IMR-90 (cell line): ENCODE measurements at regions not wholly inside any gene's neighbourhood (a gene's known extent, or its start where the extent isn't known, plus 50 kb on each side); places are given as distances from the start of the nearest gene placed in this dataset.
A peak's percentile ranks its signal among the peaks of the same experiment; 100 is the strongest.

ENCODE experiments used
- ATAC-seq: fragments of 200-7000 bp; cut with Tn5 transposase; 2 replicates; pipeline ENCODE4 v1.9.1; 2020; ENCODE audit warnings: low read depth, mild to moderate bottlenecking, moderate library complexity
- BruUV-seq: library from RNA; stranded (reverse); fragments of 400-500 nt; replicated peaks from 2 replicates; lab custom pipeline; 2021; lab: Mats Ljungman, UMichigan
- CTCF ChIA-PET: fragments of 300-600 bp; formaldehyde crosslinking; extraction: SDS; loops from one replicate; lab custom pipeline; 2021; ENCODE audit warnings: antibody characterized with exemption; lab: Yijun Ruan, JAX
- POLR2A ChIA-PET: fragments of 300-600 bp; sonication (Branson Sonifier 250); formaldehyde crosslinking; loops from one replicate; lab custom pipeline; 2022; ENCODE audit warnings: antibody characterized with exemption; ENCODE audit not compliant: unreplicated experiment; lab: Charles Lee
- DNase-seq: peaks from one replicate; pipeline ENCODE4 v3.0.0; 2013
- H2AFZ ChIP-seq: replicated peaks from 2 replicates; pipeline ENCODE3; 2013; ENCODE audit warnings: low read length, mild to moderate bottlenecking; ENCODE audit not compliant: poor library complexity
- H2AK5ac ChIP-seq: 2 replicates; pipeline ENCODE4 v1.6.1; 2013; ENCODE audit warnings: low read depth, low read length, inconsistent platforms
- H2AK9ac ChIP-seq: replicated peaks from 2 replicates; pipeline ENCODE3; 2013; ENCODE audit warnings: mild to moderate bottlenecking, low read depth, low read length, moderate library complexity; ENCODE audit not compliant: poor library complexity
- H2BK120ac ChIP-seq: 2 replicates; pipeline ENCODE4 v1.6.1; 2013; ENCODE audit warnings: low read depth, low read length, inconsistent platforms
- H2BK15ac ChIP-seq: 3 replicates; pipeline ENCODE4 v1.6.1; 2013; ENCODE audit warnings: low read depth, low read length, inconsistent platforms
- H2BK20ac ChIP-seq: 2 replicates; pipeline ENCODE4 v1.6.1; 2013; ENCODE audit warnings: low read depth, mild to moderate bottlenecking, inconsistent platforms, low read length, moderate library complexity
- H2BK5ac ChIP-seq: 2 replicates; pipeline ENCODE4 v1.6.1; 2013; ENCODE audit warnings: mild to moderate bottlenecking, low read depth, low read length, inconsistent platforms; ENCODE audit not compliant: poor library complexity, severe bottlenecking
- H3K14ac ChIP-seq: replicated peaks from 2 replicates; pipeline ENCODE4 v1.6.1; 2013; ENCODE audit warnings: low read depth, low read length, inconsistent platforms
- H3K18ac ChIP-seq: 2 replicates; pipeline ENCODE4 v1.6.1; 2013; ENCODE audit warnings: low read depth, low read length, control low read depth
- H3K23ac ChIP-seq: 2 replicates; pipeline ENCODE4 v1.6.1; 2013; ENCODE audit warnings: low read depth, low read length, inconsistent platforms
- H3K27ac ChIP-seq: 2 replicates; pipeline ENCODE4 v1.5.1; 2013; ENCODE audit warnings: mild to moderate bottlenecking, control low read depth, low read length; ENCODE audit not compliant: insufficient read depth
- H3K27me3 ChIP-seq: 2 replicates; pipeline ENCODE4 v1.6.1; 2013; ENCODE audit warnings: low read length; ENCODE audit not compliant: control insufficient read depth, insufficient read depth
- H3K36me3 ChIP-seq: 2 replicates; pipeline ENCODE4 v1.6.1; 2013; ENCODE audit warnings: low read length, mixed read lengths; ENCODE audit not compliant: control insufficient read depth, insufficient read depth
- H3K4ac ChIP-seq: 2 replicates; pipeline ENCODE4 v1.6.1; 2013; ENCODE audit warnings: low read depth, low read length, inconsistent platforms
- H3K4me1 ChIP-seq: 2 replicates; pipeline ENCODE4 v1.6.1; 2013; ENCODE audit warnings: low read length, mixed read lengths; ENCODE audit not compliant: control insufficient read depth, insufficient read depth
- H3K4me2 ChIP-seq: 2 replicates; pipeline ENCODE4 v1.6.1; 2013; ENCODE audit warnings: low read depth, mild to moderate bottlenecking, control low read depth, low read length, moderate library complexity
- H3K4me3 ChIP-seq: 2 replicates; pipeline ENCODE4 v1.5.1; 2013; ENCODE audit warnings: low read depth, mild to moderate bottlenecking, control low read depth, low read length, moderate library complexity; ENCODE audit not compliant: insufficient read depth
- H3K56ac ChIP-seq: 2 replicates; pipeline ENCODE4 v1.6.1; 2013; ENCODE audit warnings: low read length, inconsistent platforms; ENCODE audit not compliant: insufficient read depth; ENCODE audit errors: extremely low read depth
- H3K79me1 ChIP-seq, 2 experiments: 2 replicates each; pipeline ENCODE4 v1.6.1; 2013; ENCODE audit warnings: low read length in 2 of 2, inconsistent platforms in 1 of 2, low read depth in 1 of 2
- H3K9ac ChIP-seq: 2 replicates; pipeline ENCODE4 v1.6.1; 2013; ENCODE audit warnings: low read depth, low read length, control low read depth
- H3K9me1 ChIP-seq: 2 replicates; pipeline ENCODE4 v1.6.1; 2013; ENCODE audit warnings: low read length, inconsistent platforms; ENCODE audit not compliant: insufficient read depth
- H3K9me3 ChIP-seq: 2 replicates; pipeline ENCODE4 v1.6.1; 2013; ENCODE audit warnings: low read length; ENCODE audit not compliant: control insufficient read depth, insufficient read depth
- H4K20me1 ChIP-seq: 2 replicates; pipeline ENCODE4 v1.6.1; 2013; ENCODE audit warnings: low read length, inconsistent platforms; ENCODE audit not compliant: insufficient read depth
- H4K5ac ChIP-seq: 2 replicates; pipeline ENCODE4 v1.6.1; 2013; ENCODE audit warnings: mild to moderate bottlenecking, low read depth, low read length, control low read depth
- H4K8ac ChIP-seq, 2 experiments: 2 replicates each; pipeline ENCODE4 v1.6.1; 2013; ENCODE audit warnings: low read depth in 2 of 2, low read length in 2 of 2, control low read depth in 1 of 2, inconsistent platforms in 1 of 2
- H4K91ac ChIP-seq: 2 replicates; pipeline ENCODE4 v1.6.1; 2013; ENCODE audit warnings: low read depth, low read length, inconsistent platforms; ENCODE audit not compliant: insufficient read depth
- BHLHE40 ChIP-seq: fragments of 150-350 bp; IDR thresholded peaks from 2 replicates; pipeline ENCODE4 v1.6.1; 2016; ENCODE audit warnings: mild to moderate bottlenecking, low read depth, low read length
- CEBPB ChIP-seq: IDR thresholded peaks from 2 replicates; pipeline ENCODE4 v1.6.1; 2012; ENCODE audit warnings: low read depth, low read length, improper control_type of control experiment
- CHD1 ChIP-seq: IDR thresholded peaks from 2 replicates; pipeline ENCODE4 v1.6.1; 2012; ENCODE audit warnings: low read depth, low read length, improper control_type of control experiment
- ELK1 ChIP-seq: fragments of 150-350 bp; IDR thresholded peaks from 2 replicates; pipeline ENCODE4 v1.6.1; 2016; ENCODE audit warnings: low read depth, mild to moderate bottlenecking, low read length, moderate library complexity, borderline replicate concordance
- FOS ChIP-seq: fragments of 150-350 bp; IDR thresholded peaks from 2 replicates; pipeline ENCODE4 v1.6.1; 2016; ENCODE audit warnings: low read depth, low read length
- MAFK ChIP-seq: IDR thresholded peaks from 2 replicates; pipeline ENCODE4 v1.6.1; 2012; ENCODE audit warnings: low read depth, low read length, improper control_type of control experiment
- MAZ ChIP-seq: IDR thresholded peaks from 2 replicates; pipeline ENCODE4 v1.6.1; 2012; ENCODE audit warnings: low read depth, mild to moderate bottlenecking, low read length, improper control_type of control experiment, moderate library complexity, borderline replicate concordance
- NFE2L2 ChIP-seq: fragments of 150-350 bp; IDR thresholded peaks from 2 replicates; pipeline ENCODE4 v1.6.1; 2016; ENCODE audit warnings: low read depth, mild to moderate bottlenecking, low read length
- POLR2A ChIP-seq: IDR thresholded peaks from 2 replicates; pipeline ENCODE4 v1.6.1; 2012; ENCODE audit warnings: mild to moderate bottlenecking, low read depth, low read length
- RAD21 ChIP-seq: IDR thresholded peaks from 2 replicates; pipeline ENCODE4 v1.6.1; 2012; ENCODE audit warnings: low read length, improper control_type of control experiment
- RCOR1 ChIP-seq: IDR thresholded peaks from 2 replicates; pipeline ENCODE4 v1.6.1; 2012; ENCODE audit warnings: mild to moderate bottlenecking, low read length, improper control_type of control experiment; ENCODE audit not compliant: insufficient replicate concordance
- SMC3 ChIP-seq: fragments of 150-350 bp; IDR thresholded peaks from 2 replicates; pipeline ENCODE4 v1.6.1; 2016; ENCODE audit warnings: low read depth, mild to moderate bottlenecking, antibody characterized with exemption, low read length, moderate library complexity
- WGBS, 2 experiments: methylation state at CpG; one replicate each; pipeline versions ENCODE4 v1.1.5 to v1.1.7; 2013; ENCODE audit warnings: missing lambda C conversion rate in 2 of 2; ENCODE audit not compliant: insufficient read length in 1 of 2; ENCODE audit errors: extremely low coverage in 2 of 2; 5-methylcytosine and 5-hydroxymethylcytosine counted together
- dilution Hi-C: fragments of 300-500 bp; cut with HindIII; formaldehyde crosslinking; loops from one replicate; pipeline ENCODE4 v1.14.3; 2018; ENCODE audit warnings: low sequenced_read_pairs; ENCODE audit not compliant: unreplicated experiment
- in situ Hi-C: fragments of 300-500 bp; cut with MboI; formaldehyde crosslinking; loops from 3 replicates; pipeline ENCODE4 v1.14.3; 2019; ENCODE audit warnings: low sequenced_read_pairs, inconsistent platforms, mixed read lengths
- intact Hi-C: fragments of 100-400 bp; cut with micrococcal nuclease; formaldehyde crosslinking; loops from 2 replicates; pipeline ENCODE4 v1.10.0; 2022

DNA sequence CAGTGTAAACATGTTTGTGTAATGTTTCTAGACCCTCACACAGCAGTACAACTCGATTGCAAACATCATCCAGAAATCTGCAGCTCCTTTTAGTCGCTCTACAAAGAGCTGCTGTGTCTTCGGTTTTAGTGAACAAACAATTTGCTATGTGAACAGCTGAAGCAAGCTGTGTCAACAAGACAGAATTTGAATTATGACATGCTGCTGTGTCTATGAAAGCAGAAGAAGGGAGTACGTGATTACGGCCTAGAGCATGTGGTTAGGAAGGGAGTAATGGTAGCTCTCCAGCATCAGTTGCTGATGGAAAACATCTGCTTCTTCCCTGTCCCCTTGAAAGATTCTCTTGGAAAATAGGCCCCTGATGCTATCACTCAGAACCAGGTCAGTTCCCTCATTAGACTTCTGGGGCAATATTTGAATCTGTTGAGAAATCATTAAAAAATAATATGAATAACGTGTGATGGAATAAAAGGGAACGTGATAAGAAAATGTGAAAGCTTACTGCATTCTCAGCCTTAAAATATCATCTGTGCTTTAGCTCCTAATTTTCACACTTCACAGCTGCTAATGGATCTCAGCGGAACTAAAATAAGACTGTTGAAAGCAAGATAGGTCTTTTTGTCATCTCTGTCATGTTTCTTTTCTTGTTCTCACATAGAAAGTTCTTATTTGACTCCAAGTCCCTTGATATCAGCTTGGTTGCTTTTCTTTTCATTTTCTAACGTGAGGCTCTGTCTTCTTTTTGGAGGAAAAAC, 891.5 kb downstream of the ROBO2 start:
- no peak overlapping the region for H2BK20ac ChIP-seq
- H2AK9ac ChIP-seq, result no peak overlapping the region
- H3K23ac ChIP-seq, result no peak overlapping the region
- no peak overlapping the region for H3K9ac ChIP-seq
- intact Hi-C loops, result no loop called here
- no peak overlapping the region for H2AK5ac ChIP-seq
- no peak overlapping the region for H2BK120ac ChIP-seq
- BruUV-seq, result no TSS peak
- H3K4me3 ChIP-seq, result no peak overlapping the region
- H4K91ac ChIP-seq, result no peak overlapping the region
- no peak overlapping the region for H2BK15ac ChIP-seq
- no peaks in the 10 kb centered on the region for H3K9me1 ChIP-seq
- no peak overlapping the region for H2AFZ ChIP-seq
- no peaks in the 10 kb centered on the region for H4K20me1 ChIP-seq
- H4K5ac ChIP-seq, result no peak overlapping the region
- H3K27ac ChIP-seq, result no peak overlapping the region
- H3K18ac ChIP-seq, result no peak overlapping the region
- no peak overlapping the region for H2BK5ac ChIP-seq
- no peaks in the 10 kb centered on the region for H3K9me3 ChIP-seq
- H3K27me3 ChIP-seq, result no peaks in the 10 kb centered on the region
- in situ Hi-C loops, result no loop called here
- H3K79me1 ChIP-seq, result no peaks in the 10 kb centered on the region
- no peak overlapping the region for H3K4me2 ChIP-seq
- dilution Hi-C loops, result no loop called here
- no peak overlapping the region for H3K4ac ChIP-seq
- H3K36me3 ChIP-seq, result no peaks in the 10 kb centered on the region
- ATAC-seq (peak; percentile 67), DNase-seq (peak; percentile 9)
- H4K8ac ChIP-seq, result no peak overlapping the region
- 17% methylated on average over 2 of the region's 9 CpGs; no CpG with 5 or more reads in 1 of the 2 experiments for WGBS, 2 experiments
- TF ChIP-seq RAD21, result no peak
- TF ChIP-seq CEBPB, result no peak
- TF ChIP-seq BHLHE40, result no peak
- TF ChIP-seq POLR2A, result no peak
- no peak for TF ChIP-seq MAZ
- no peak for TF ChIP-seq NFE2L2
- no peak for TF ChIP-seq FOS
- TF ChIP-seq CHD1, result no peak
- TF ChIP-seq ELK1, result no peak
- TF ChIP-seq RCOR1, result no peak
- no peak for TF ChIP-seq MAFK
- no peak for TF ChIP-seq SMC3
- no peak overlapping the region for H3K14ac ChIP-seq
- CTCF ChIA-PET, result no interaction called here
- H3K4me1 ChIP-seq, result no peaks in the 10 kb centered on the region
- H3K56ac ChIP-seq, result no peak overlapping the region
- POLR2A ChIA-PET, result no interaction called here
